HL-60 (cell line): ENCODE measurements at regions not wholly inside any gene's neighbourhood (a gene's known extent, or its start where the extent isn't known, plus 50 kb on each side); places are given as distances from the start of the nearest gene placed in this dataset.
"Not testable (repeated sequence)": the region's sequence is repeated elsewhere in the genome, so short reads cannot be mapped to it uniquely, and the experiment has no call there.

Experiments
- DNase-seq, 2 experiments: peaks; one replicate each; pipeline ENCODE4 v3.0.0-alpha.2; 2010 to 2020; ENCODE audit warnings: low read depth in 1 of 2, low spot score in 1 of 2
- H3K27ac ChIP-seq: fragments of 250-450 bp; sonication (Bioruptor Pico); replicated peaks from 2 replicates; pipeline ENCODE4 v1.5.1; 2020; ENCODE audit warnings: mild to moderate bottlenecking, moderate library complexity
- H3K27me3 ChIP-seq: fragments of 250-450 bp; sonication (Bioruptor Pico); 2 replicates; pipeline ENCODE4 v1.5.1; 2021; ENCODE audit warnings: mild to moderate bottlenecking, moderate library complexity; ENCODE audit not compliant: insufficient read depth, poor library complexity, severe bottlenecking
- H3K4me3 ChIP-seq: replicated peaks from 2 replicates; pipeline ENCODE4 v1.5.1; 2011; ENCODE audit warnings: mild to moderate bottlenecking, control low read depth, low read length; ENCODE audit not compliant: insufficient read depth
- CTCF ChIP-seq: IDR thresholded peaks from one replicate; pipeline ENCODE4 v1.5.1; 2011; ENCODE audit warnings: low read length, control low read depth, inconsistent platforms; ENCODE audit not compliant: insufficient read depth
- GABPA ChIP-seq: IDR thresholded peaks from 2 replicates; pipeline ENCODE4 v1.6.1; 2012; ENCODE audit warnings: low read depth
- POLR2AphosphoS5 ChIP-seq: IDR thresholded peaks from 2 replicates; pipeline ENCODE4 v1.6.1; 2012; ENCODE audit warnings: low read depth
- REST ChIP-seq: IDR thresholded peaks from 2 replicates; pipeline ENCODE4 v1.6.1; 2012; ENCODE audit warnings: low read depth; ENCODE audit not compliant: insufficient replicate concordance
- SPI1 ChIP-seq: IDR thresholded peaks from 2 replicates; pipeline ENCODE4 v1.6.1; 2012; ENCODE audit warnings: low read depth, mild to moderate bottlenecking, borderline replicate concordance

GRCh38 chr9:82424599-82425120, 436.1 kb downstream of the SPATA31D1 start:
- no peak overlapping the region for H3K4me3 ChIP-seq
- H3K27ac ChIP-seq = no peak overlapping the region
- no peaks in the 10 kb centered on the region for H3K27me3 ChIP-seq
- DNase-seq = no peak
- TF ChIP-seq GABPA = no peak

GRCh38 chr9:82431121-82431520, 442.5 kb downstream of the SPATA31D1 start:
- no peak overlapping the region for H3K4me3 ChIP-seq
- DNase-seq = no peak
- no peaks in the 10 kb centered on the region for H3K27me3 ChIP-seq
- H3K27ac ChIP-seq = no peak overlapping the region
- TF ChIP-seq REST (no peak), GABPA (no peak), SPI1 (no peak), CTCF (no peak), POLR2AphosphoS5 (no peak)

DNA sequence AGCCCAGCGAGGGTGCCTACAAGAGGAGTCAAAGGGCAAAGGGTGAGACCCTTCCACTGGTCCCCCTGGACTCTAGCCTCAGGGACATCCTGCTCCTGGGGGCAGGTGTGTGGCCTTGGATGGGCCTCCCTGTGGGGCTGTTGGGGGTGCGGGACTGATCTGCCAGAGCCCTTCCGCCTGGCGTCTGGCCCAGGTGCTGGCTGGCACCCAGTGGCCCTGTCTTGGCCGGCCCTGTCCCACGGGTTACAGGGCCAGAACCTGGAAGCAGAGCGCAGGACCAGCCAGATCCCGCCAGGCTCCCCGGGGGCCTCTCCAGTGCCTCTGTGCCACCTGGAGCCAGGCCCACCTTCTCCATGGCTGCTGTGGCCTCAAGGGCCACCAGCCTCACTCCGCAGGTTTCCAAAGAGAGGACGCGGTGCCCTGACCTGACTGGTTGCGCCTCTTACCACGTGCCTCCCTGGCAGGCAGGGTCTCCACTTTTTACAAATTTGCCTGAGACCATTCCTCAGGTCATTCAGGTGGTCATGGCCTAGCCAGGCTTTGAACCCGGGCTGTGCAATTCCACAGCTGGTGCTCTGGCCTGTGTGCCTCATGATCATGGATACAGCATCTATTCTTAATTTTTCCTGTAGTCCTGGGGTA, 444.8 kb downstream of the SPATA31D1 start:
- not testable (repeated sequence) for H3K27ac ChIP-seq, H3K4me3 ChIP-seq, DNase-seq, H3K27me3 ChIP-seq

- DNase-seq = no peak
- TF ChIP-seq SPI1 = no peak
- no peak for TF ChIP-seq GABPA
- TF ChIP-seq CTCF = no peak
- TF ChIP-seq POLR2AphosphoS5 = no peak
- TF ChIP-seq REST = no peak
- Histone ChIP-seq H3K27ac (no peak overlapping the region), H3K27me3 (no peaks in the 10 kb centered on the region), H3K4me3 (no peak overlapping the region)
Measured at GRCh38 chr9:82436475-82436874, 447.9 kb downstream of the SPATA31D1 start.

- not testable (repeated sequence) for H3K27ac ChIP-seq, DNase-seq, H3K4me3 ChIP-seq, H3K27me3 ChIP-seq
Measured at GRCh38 chr9:82437183-82437582, 448.6 kb downstream of the SPATA31D1 start.
